ENCODE measurements at regions not wholly inside any gene's neighbourhood (a gene's known extent, or its start where the extent isn't known, plus 50 kb on each side); places are given as distances from the start of the nearest gene placed in this dataset.
A peak's percentile ranks its signal among the peaks of the same experiment; 100 is the strongest.

DNA sequence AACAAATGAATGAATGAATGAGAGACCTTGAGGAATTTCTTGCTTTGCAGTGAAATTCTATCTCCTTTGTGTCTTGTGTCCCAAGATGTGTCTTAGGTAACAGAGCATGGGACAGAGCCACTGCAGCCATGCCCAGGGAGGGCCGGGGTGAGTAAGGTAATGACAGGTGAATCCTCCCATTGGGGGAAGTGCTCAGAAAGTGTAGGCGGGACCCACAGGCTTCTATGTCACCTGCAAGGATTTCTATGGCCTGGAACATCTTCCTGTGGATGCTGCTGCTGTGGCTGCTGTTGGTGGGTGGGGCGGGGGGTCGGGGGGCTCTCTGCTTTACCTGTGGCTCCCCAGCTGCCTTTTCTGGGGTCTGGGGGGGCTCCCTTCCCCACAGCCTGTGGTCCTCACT lies 133.6 kb upstream of the IER5L start:
- H3K4me3 ChIP-seq (ENCODE audit: control insufficient read depth, low read depth, low read length), result no peak overlapping the region
- TF ChIP-seq, protein P1, sequence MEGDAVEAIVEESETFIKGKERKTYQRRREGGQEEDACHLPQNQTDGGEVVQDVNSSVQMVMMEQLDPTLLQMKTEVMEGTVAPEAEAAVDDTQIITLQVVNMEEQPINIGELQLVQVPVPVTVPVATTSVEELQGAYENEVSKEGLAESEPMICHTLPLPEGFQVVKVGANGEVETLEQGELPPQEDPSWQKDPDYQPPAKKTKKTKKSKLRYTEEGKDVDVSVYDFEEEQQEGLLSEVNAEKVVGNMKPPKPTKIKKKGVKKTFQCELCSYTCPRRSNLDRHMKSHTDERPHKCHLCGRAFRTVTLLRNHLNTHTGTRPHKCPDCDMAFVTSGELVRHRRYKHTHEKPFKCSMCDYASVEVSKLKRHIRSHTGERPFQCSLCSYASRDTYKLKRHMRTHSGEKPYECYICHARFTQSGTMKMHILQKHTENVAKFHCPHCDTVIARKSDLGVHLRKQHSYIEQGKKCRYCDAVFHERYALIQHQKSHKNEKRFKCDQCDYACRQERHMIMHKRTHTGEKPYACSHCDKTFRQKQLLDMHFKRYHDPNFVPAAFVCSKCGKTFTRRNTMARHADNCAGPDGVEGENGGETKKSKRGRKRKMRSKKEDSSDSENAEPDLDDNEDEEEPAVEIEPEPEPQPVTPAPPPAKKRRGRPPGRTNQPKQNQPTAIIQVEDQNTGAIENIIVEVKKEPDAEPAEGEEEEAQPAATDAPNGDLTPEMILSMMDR (conservative IDR thresholded peaks at IDR 0.05; ENCODE audit: control insufficient read depth, insufficient read depth, low read depth, low read length), result no peak
- no peak for DNase-seq (ENCODE audit: low read depth)

DNA sequence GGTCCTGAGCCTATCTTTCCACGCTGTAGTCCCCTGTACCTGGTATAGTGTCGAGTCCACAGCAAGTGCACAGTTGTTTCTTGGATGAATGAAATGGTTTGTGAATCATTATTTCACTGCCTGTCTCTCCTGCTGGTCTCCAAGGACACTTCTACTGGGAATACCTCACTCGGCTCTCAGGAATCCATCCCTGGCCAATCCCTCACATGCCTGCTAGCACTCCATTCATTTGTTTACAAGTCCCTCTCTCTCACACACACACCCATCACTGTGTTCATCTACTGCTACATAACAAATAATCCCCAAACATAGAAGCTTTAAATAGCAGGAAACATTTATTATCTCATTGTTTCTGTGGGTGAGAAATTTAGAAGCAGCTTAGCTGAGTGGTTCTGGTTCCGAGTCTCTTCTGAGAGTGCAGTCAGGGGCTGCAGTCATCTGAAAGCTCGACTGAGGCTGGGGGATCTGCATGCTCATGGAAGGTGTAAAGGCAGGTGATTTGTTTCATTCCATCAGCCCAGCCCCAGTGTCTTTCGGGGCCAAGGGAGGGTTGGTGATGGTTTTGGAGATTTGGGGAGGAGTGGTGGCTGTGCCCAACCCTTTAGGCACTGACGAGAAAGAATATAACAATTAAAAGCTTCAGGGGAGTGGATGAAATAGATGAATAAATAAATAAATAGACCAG lies 132.7 kb upstream of the IER5L start:
- DNase-seq (ENCODE audit: low read depth), result peak; percentile 28
- no peak overlapping the region for H3K4me3 ChIP-seq (ENCODE audit: control insufficient read depth, low read depth, low read length)
- TF ChIP-seq, protein P1 (conservative IDR thresholded peaks at IDR 0.05; ENCODE audit: control insufficient read depth, insufficient read depth, low read depth, low read length), result no peak

DNA sequence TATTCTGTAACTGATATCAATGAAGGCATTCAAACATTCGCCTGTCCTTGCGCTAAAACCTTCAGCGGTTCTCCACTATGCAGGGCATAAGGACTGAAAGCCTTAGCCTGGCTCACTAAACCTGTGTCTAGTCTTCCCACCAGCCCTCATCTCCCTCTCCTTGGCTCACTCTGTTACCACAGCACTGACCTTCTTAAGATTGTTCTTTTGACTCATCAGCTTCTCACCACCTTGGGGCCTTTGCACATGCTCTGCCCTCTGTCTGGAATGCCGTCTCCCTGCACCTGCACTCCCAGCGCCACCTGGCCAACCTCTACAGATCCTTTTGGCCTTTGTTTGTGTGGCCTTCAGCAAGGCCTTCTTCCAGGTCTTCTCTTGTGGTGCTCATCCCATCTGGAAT lies 131.8 kb upstream of the IER5L start:
- TF ChIP-seq, protein P1 (conservative IDR thresholded peaks at IDR 0.05; ENCODE audit: control insufficient read depth, insufficient read depth, low read depth, low read length), result no peak
- no peak overlapping the region for H3K4me3 ChIP-seq (ENCODE audit: control insufficient read depth, low read depth, low read length)
- DNase-seq (ENCODE audit: low read depth), result no peak

DNA sequence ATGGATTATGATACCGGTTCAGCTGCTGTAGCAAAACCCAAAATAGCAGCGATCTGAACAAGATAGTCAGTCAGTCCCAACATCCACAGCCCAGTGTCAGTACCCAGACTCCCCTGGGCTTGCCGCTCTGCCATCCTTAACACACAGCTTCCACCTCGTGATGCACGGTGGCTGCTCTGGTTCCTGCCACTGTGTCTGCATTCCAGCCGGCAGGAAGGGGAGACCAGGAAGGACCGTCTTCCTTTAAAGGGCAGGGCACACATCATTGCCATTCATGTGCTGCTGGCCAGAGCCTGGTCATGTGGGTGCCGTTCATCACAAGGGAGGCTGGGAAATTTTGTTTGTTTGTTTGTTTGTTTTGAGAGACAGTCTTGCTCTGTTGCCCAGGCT lies 131.0 kb upstream of the IER5L start:
- H3K4me3 ChIP-seq (ENCODE audit: control insufficient read depth, low read depth, low read length), result no peak overlapping the region
- TF ChIP-seq, protein P1 (conservative IDR thresholded peaks at IDR 0.05; ENCODE audit: control insufficient read depth, insufficient read depth, low read depth, low read length), result no peak
- DNase-seq (ENCODE audit: low read depth), result no peak

DNA sequence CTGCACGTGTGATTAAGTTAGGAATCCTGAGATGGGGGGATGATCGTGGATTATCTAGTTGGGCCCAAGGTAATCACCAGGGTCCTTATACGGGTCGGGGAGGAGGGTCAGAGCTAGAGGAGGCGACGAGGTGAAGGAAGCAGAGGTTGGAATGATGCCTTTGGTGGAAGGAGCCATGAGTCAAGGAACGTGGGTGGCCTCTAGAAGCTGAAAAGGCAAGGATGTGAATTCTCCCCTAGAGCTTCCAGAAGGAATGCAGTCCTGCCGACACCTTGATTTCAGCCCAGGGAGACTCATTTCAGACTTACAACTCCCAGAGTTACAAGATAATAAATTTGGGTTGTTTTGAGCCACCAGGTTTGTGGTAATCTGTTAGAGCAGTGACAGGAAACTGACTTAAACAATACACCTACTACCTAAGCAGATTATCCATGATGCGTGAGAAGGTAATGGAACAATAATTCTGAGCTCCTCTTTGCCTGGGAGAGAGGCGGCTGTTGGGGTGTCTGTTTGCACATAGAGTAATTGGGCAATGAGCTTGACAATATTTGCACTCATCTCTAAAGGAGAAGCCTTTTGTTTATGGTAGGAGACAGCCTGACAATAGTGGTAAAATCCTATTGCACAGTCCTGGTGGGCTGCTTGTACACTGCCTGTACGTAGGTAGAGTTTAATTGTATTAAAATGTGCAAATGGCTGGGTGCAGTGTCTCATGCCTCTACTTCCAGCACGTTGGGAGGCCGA lies 129.3 kb upstream of the IER5L start:
- DNase-seq (ENCODE audit: low read depth), result no peak

DNA sequence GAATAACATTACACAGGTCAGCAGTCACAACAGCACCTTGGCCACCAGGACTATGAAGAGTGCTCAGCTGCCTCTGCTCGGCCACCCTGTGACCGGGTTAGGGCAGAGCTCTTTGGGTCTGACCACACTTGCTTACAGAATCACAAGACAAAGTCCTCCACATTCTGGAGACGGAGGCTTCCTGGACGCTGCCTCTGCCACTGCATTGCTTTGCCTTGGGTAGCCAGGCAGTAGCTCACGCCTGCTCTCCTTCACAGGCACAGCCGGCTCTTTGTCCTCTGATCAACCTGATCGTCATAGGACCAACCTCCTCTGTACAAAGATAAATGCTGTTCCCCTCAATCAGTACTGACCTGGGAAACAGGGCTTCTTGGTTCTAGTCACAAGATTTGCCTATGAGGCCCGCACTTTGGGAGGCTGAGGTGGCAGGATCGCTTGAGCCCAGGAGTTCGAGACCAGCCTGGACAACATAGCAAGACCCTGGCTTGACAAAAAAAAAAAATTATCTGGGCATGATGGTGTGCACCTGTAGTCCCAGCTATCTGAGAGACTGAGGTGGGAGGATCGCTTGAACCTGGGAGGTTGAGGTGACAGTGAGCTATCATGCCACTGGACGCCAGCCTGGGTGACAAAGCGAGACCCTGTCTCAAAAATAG lies 128.4 kb upstream of the IER5L start:
- TF ChIP-seq, protein P1 (conservative IDR thresholded peaks at IDR 0.05; ENCODE audit: control insufficient read depth, insufficient read depth, low read depth, low read length), result no peak
- DNase-seq (ENCODE audit: low read depth), result no peak
- no peak overlapping the region for H3K4me3 ChIP-seq (ENCODE audit: control insufficient read depth, low read depth, low read length)

More for the DNA sequence above, 129.3 kb upstream of the IER5L start:
- TF ChIP-seq, protein P1 (conservative IDR thresholded peaks at IDR 0.05; ENCODE audit: control insufficient read depth, insufficient read depth, low read depth, low read length), result no peak
- H3K4me3 ChIP-seq (ENCODE audit: control insufficient read depth, low read depth, low read length), result no peak overlapping the region

Data from fibroblast of mammary gland (primary cell).